Activated naive CD4-positive, alpha-beta T cell treated with Interleukin-2 at 50 U/mL for 16 hours (primary cell): ENCODE measurements at regions not wholly inside any gene's neighbourhood (a gene's known extent, or its start where the extent isn't known, plus 50 kb on each side); places are given as distances from the start of the nearest gene placed in this dataset.

Source experiments
- DNase-seq: peaks from one replicate; pipeline ENCODE4 v3.0.0-alpha.2; 2020

DNA sequence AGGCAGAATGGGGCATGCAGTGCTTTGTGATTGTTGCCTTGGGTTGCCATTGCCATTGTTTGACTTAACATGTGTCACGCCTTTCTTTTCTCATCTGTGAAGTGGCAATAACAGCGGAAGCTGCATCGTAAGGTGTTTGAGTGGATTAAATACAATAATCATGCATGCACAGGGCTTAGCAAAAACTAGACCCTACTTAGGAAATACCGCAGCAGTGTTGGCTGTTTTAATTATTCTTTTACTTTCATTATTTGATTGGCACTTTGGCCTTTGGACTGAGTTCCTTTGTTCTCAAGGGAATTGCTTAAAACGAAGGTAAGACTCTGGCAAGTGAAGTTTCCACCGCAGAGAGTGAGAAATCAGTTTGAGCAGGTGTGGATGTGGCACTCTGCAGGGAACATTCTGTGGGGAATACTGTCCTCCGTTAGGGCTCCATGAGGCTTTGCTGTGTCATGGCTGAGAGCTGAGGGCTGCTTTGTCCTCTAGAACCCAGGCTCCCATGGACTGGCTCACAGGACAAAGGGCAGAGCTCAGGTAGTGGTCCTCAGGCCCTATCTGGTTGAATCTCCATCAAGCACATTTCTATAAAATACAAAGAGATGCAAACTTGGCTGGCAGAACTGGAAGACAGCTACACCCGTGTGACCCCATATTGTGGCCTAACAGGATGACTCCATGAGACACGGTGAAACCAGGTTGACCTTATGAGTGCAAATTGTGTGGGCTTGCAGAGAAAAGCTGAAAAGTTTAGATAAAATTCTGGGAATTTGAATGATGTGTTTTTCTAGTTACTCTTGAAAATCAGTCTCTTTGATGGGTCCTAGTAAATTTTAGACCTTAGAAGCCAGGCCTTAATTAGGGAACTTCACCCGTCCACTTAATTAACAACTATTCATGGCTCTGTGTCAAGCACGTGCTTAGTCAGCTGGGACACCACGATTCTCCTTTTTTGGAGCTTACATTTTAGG, 407.2 kb downstream of the KCNRG start:
- DNase-seq: no peak

DNA sequence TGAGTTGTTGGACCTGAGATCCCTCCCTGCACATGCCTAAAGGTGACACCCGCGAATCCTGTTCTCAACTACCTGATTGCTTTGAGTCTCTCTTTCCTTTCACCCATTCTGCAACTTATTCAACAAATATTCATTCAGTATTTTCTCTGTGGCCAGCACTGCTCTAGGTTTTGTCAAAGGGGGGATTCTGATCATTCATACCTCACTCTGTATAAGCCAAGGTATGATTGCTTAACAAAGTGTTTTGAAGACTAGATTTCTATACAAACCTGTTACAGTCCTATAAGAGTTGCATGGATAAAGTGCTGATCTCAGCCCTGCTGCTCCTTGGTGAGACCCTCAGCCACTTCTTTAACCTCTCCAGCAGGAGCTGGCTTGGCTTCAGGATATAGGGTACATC, 409.7 kb downstream of the KCNRG start:
- no peak for DNase-seq

DNA sequence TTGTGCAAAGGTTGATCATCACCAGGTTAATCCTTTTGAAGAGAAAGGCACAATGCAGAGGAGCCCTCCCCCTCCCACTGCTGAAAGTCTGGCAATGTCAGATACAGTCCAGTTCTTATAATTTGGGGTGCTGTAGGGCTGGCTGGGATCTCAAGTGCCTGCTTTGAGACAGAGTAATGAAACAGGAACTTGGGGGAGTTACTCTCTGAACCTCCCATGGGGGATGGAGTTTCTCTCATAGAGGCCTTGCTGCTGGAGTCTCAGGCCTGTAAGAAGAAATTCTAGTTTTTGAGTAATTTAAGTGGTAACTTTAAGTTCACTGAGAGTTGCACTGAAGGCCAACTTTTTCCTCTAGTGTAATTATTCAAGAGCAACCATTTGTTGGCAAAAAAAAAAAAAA, 410.5 kb downstream of the KCNRG start:
- no peak for DNase-seq

DNA sequence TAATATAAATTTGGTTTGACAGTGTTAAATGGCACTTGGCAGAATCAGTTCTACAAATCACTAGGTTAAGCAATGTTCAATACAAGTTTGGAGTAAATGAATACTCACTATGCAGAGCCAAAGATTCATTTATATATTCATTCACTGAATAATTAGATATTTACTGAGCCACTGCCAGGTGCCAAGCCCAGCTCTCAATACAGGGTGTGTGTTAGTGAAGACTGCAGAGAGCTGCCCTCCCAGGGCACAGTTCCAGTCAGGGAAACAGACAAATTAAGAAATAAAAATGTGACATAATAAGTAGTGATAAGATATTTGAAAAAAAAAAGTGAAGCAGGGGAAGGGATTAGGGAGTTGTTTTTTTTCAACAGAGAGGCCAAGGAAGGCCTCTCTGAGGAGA, 411.7 kb downstream of the KCNRG start:
- DNase-seq: no peak

DNA sequence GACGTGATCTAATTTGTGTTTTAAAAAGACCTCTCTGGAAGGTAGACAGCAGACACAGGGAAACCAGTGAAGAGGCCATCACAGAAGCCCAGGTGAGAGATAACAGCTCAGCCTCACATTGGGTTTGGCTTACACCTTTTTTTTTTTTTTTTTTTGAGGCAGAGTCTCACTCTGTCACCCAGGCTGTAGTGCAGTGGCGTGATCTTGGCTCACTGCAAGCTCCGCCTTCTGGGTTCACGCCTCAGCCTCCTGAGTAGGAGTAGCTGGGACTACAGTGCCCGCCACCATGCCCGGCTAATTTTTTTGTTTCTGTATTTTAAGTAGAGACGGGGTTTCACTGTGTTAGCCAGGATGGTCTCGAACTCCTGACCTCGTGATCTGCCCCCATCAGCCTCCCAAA, 412.3 kb downstream of the KCNRG start:
- peak; percentile 18 for DNase-seq

DNA sequence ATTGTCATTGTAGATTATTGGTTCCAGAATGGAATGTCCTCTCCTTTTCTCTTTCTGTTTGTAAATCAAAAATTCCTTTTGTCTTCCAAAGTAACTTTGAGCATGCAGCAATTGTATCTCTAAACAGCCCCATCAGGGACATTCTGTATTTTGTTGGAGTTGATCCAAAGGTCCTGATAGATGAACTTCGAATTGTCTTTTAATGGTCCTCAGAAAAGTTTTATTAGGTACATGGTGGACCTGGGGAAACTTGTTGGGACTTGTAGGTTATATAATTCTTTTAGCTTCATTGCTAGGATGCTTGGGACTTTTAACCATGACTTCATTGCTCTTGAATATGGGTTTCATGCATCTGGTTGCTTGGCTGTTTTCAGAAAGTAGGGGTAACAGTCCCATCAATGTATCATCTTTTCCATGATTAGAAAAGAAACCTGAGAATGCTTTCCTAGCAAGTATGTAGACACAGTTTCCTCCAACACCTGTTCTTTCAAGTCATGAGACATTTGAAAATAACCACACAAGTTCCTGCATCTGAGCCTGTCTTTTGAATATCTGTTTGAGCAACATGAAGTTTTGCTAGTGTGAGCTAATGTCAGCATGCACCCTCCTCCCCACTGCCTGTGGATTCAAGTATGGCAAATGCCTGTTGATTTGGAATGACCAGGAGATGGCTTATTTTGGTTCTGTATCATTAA, 413.1 kb downstream of the KCNRG start:
- DNase-seq: no peak

DNA sequence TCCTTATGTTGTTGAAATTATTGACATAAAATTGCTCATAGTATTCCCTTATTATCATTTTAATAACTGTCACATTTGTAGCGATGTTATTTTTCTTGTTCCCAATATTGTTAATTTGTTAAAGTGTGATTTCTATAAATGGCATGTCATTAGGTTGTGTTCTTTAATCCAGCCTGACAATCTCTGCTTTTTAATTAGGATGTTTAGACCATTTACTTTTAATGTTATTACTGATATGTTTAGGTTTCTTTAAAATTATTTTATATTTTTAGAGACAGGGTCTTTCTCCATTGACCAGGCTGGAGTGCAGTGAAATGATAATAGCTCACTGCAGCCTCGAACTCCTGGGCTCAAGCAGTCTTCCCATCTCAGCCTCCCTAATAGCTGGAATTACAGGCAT, 408.5 kb downstream of the DLEU7 start:
- DNase-seq: no peak

DNA sequence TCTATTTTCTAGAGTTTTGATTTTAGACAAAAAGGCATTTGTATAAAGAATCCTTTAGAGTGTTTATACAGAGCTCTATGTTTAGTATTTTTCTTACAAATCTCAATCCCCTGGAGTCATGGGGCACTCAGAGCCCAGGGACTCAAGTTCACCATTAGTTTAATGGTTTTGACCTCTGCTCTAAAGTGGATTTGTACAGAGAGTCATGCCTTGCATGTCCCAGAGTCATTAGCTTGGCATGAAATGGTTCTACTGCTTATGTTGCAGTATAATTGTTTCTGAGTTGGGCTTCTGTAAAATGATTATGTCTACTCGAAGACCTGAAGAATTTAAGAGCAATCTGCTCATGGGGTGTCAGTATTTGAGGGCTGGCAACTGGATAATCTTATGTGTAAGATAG, 406.2 kb downstream of the DLEU7 start:
- DNase-seq: no peak

DNA sequence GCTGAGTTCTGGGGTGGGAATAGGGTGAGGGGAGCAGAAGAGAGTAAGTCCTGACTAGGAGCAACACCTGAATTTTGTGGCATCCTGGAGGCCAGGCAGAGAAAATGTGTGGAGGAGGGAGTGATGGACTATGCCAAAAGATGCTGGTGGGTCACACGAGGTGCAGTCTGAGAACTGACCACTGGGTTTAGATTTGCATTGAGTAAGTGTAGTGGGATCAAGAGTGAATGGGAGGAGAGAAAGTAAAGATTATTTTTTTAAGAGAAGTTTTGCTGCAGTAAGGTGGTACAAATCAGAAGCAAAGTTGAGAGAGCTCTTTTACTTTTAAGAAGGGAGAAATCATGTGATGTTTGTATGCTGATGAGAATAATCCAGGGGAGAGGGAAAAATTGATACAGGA, 405.1 kb downstream of the DLEU7 start:
- no peak for DNase-seq

DNA sequence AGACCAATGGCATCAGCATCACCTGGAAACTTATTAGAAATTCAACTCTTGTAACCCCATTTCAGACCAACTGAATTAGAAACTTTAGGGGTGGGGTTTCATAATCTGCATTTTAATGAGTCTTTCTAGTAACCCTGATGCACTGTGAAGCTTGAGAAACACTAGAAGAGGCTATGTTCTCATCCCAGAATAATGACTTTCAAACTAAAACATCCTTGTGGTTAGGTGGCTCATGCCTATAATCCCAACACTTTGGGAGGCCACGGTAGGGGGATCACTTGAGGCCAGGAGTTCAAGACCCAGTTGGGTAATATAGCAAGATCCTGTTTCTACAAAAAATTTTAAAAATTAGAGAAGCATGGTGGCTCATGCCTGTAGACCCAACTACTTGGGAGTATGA, 402.4 kb downstream of the DLEU7 start:
- no peak for DNase-seq

DNA sequence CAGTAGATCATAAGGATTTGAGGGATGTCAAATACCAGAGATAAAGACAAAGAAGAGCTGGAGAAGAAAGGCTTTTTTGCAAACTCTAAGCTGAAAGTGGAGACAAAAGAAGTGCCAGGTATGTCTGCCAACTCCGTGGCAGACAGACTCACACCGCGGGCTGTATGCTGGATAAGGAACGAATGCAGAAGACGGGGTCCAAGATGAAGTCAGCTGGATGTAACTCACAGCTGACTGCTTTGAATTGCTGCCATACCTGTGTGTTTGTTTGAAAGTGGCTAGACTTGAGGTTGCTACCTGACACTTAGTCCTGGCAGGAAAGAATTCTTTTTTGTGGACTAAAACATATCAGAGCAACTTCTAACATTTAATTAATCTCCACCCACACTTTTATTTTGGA, 398.8 kb downstream of the DLEU7 start:
- DNase-seq: no peak

DNA sequence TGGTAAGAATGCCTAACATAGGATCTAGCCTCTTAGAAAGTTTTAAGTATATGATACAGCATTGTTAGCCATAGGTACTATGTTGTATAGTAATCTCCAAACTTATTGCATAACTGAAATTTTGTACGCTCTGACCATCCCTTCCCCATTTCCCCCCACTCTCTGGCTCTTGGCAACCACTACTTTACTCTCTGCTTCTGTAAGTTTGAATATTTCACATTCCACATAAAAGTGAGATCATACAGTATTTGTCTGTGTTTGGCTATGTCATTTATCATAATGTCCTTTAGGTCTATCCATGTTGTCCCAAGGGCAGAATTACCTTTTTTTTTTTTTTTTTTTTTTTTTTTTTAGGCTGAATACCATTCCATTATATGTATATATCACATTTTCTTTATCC, 396.9 kb downstream of the DLEU7 start:
- no peak for DNase-seq

DNA sequence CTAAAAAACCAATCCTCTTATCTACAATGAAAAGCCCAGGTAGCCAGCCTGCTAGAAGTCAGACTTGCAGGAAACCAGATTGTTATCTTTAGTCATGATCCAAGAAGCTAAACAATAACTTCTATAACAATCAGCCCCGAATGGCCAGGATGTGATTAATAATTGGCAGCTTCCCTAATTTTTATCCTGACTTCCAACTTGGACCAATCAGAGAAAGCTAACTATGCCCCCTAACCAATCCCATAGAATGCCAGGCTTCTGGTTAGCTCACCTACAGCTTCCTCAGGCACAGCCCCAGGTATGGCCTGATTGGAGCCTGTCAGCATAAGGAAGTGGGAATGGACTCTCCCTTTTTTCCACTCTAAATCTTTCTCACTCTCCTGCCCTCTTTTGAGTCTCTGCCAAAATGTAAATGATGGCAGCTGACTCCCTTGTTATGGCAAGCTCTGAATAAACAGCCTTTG, 394.9 kb downstream of the DLEU7 start:
- DNase-seq: no peak

DNA sequence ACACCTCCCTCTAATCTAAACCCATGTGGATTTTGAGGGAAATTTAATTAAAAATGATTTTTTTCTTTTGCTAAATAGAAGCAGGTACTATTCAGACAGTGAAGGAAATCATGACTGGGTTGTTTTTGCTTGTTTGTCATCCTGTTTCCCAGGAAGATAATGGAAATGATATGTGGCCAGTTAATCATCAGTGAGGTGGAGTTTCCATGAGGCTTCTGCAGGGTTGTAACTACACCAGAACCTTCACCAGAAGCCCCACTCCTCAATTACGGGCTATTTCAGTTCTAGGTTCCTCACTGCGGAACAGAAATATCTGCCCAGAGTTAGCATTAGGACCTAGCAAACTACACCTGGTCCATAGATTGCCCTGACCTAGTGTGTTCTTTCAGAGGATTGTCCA, 394.0 kb downstream of the DLEU7 start:
- no peak for DNase-seq

DNA sequence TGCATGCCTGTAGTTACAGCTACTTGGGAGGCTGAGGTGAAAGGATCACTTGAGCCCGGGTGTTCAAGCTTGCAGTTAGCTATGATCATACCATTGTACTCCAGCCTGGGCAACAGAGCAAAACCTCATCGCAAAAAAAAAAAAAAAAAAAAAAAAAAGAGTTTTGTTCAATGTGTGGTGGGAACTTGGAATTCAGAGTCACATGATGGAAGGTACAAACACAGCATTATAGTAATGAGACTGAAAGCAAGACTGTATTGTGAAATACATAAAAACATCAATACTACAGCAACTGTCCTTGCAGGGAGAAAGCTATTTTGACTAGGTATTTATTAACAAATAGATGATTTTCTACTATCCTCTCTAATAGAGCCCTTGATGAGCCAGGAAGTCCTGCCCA, 393.2 kb downstream of the DLEU7 start:
- no peak for DNase-seq

DNA sequence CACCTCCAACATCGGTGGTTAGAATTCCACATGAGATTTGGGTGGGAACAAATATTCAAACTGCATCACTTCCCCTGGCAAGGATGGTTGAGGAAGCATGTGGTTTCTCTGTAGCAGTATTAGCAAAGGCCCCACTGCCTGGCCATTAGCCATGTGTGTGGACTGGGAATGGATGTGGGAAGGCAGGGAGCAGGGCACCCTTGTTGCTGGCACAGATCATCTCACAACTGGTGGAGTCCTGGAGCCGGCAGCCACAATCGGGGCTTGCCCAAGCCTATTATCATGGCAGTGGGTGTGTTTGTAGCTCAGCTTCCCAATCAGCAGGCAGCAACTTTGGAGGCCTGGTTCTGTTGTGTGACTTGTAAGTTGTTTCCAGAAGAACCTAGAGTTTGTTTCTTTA, 391.9 kb downstream of the DLEU7 start:
- no peak for DNase-seq

DNA sequence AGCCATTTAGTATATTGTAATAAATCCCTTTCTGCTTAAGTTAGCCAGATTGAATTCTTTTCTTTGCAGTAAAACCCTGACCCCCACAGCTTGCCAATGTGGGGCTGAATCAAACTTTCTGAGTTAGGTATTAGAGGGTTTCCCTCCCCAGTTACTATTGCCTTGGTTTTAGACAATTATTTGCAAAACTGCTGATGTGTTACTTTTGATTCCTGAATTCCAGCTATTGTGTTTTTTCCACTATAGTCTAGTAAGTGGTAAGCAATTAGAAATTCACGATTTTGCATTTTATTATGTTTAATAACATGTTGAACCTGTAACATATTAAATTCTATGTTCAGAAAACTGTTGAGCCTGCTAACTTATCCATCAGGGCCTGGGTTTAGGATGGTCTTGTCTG, 391.5 kb downstream of the DLEU7 start:
- no peak for DNase-seq

DNA sequence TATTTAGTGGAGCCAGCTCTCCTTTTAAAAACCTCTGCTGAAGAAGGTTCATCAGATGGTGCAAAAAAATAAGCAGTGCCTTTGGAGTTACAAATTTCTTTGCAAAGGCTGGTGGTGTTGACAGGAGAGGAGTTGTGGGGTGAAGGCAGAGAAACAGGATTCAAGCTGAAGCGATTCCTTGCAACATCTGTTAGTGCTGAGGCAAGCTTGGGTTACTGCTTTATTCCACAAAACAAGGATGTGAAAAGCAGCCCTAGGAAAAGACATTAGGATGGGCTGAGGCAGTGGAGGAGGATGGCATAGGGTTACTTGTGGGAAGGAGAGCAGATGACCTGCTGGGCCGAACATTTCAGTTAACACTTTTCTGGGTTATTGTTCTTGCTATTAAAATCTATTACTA, 390.7 kb downstream of the DLEU7 start:
- no peak for DNase-seq

DNA sequence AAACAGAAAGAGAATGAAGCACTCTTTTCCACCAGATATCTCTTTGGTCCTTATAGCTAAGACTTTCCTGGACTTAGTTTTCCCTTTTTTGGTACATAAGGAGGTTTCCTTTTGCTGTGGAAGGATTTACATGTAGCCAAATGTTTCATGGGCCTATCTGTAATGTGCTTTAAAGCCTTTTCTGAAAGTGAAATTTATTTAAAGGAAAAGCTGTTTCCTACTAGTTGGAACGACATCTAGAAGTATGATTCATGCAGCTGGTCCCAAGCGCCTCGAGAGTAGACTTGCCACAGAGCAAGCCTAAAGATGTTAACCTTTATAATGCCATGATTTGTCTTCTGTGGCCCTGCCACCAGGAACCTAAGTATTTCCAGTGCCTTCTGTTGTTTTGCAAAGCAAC, 390.3 kb downstream of the DLEU7 start:
- no peak for DNase-seq

DNA sequence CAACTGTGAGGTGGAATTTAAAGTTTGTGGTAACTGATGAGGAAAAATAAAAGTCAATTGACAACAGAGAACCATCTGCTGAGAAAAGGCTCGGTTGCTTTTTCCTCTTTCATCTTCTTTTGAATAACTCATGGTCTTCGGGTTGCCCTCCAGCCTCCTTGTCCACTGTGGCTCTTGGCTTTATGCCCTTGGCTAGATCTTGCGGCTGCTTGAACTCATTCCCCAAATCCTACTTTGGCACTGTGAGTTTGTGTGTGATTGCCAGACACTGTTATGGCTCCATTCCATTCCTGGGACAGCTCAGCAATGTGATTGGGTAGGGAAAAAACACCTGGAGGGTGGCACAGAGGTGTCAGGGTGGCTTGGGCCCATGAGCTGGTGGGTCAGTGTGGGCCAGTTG, 387.4 kb downstream of the DLEU7 start:
- no peak for DNase-seq

DNA sequence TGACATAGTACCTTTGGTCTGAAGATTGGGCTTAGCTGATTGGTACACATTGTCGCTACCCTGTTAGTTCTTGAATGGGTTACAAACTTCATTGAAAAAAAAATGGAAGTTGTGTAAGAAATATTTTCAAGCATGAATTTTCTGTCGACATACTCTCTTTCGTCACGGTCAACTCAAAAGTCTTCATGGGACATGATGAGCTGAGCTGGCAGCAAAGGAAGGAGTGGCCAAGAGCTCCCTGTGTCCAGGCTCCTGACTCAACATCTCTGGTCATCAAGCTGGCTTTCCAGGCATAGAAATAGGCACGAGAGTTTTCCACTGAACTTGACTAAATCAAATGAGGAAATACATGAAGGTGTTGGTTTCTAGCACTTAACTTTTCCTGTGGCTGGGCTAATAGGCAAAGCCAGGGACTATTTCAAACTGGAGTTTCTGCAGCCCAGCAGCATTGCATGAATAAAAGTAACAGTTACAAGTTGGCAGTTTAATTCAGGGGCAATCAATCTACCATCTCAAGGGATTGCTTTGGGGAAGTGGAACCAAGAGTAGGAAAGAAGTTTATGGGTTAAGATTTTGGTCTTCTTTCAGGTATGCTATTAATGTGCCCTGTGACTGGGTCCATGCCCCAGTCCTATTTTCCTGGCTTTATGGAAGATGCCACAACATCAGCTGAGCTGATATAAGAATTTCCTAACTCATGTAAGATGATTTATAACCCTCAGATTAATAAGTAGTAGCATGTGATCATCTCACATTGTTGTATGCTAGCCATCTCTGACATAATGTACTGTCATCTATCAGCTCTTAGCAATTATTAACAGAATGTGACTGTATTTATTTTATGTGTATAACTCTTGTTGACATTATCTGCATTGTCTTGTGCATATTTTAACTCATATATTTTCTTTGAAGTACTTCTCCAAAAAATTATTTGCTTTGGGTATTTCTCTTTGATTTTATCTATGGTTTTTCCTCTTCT, 385.8 kb downstream of the DLEU7 start:
- no peak for DNase-seq

DNA sequence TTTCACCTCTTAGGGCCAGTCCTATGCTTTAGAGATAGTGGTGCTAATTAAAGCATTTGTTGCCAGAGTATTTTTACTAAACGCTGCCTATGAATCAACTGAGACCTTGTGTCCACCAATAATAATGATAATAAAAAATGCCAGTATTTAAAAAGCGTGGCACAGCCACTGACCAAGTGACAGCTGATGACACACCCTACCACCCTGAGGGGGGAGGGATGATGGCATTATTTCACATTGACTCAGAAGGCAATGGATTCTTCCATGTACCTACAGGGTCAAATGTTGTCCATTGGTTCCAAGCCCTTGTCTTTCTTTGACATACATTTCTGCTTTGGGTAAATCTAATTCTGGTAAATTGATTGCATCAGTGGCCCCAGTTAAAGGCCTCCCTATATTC, 384.4 kb downstream of the DLEU7 start:
- no peak for DNase-seq

DNA sequence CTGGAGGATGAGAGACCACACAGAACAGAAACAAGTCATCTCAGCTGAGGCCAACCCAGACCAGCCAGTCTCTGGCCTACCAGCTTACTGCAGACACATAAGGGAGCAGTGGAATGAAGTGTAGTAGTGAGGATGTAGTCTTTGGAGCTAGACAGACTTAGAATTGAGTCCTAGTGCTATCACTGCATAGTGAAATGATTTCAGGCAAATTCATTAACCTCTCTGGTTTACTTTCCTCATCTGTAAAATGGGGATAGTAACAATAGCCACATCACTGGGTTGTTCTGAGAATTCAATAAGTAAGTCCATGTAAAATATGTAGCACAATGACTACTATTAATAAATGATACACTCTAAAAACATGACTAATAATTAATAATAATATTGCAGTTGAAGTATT, 383.8 kb downstream of the DLEU7 start:
- no peak for DNase-seq
